Fibroblast of mammary gland (primary cell): ENCODE measurements at regions not wholly inside any gene's neighbourhood (a gene's known extent, or its start where the extent isn't known, plus 50 kb on each side); places are given as distances from the start of the nearest gene placed in this dataset.

Source experiments
- DNase-seq: peaks from one replicate; pipeline ENCODE4 v3.0.0-alpha.2; 2010; ENCODE audit warnings: low read depth
- H3K4me3 ChIP-seq: 2 replicates; pipeline ENCODE4 v1.5.1; 2011; ENCODE audit warnings: low read depth, mild to moderate bottlenecking, low read length, moderate library complexity; ENCODE audit not compliant: control insufficient read depth
- TF ChIP-seq, protein P1 (sequence below): conservative IDR thresholded peaks from 2 replicates; pipeline ENCODE4 v1.5.1; 2011; ENCODE audit warnings: low read depth, low read length, inconsistent platforms; ENCODE audit not compliant: control insufficient read depth, insufficient read depth

DNA sequence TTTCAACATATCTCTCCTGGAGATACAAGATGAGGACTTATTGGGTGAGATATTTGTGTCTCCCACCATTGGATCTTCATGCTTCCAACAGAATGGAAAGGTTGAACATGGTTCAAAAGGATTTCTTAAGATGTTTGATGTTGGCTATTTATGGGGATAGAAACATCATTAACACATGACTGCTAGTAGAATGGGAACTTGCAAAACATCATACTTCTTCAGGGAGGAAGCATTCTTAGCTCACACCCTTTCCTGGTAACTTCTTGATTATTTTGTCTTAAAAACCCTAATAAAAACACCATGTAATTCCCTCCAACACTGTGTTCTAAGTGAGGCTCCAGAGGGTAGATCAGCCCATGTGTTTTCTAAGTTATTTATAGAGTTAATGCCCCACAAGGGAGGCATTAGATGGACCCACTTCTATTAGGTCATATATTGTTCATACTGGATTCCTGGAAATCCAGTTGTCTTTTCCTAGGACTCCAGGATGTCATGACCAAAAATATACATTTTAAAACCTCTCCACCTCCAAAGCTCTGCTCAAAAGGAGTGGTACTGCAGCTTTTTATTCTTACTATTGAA is 95.8 kb downstream of the FOXD1 start:
- no peak overlapping the region for H3K4me3 ChIP-seq
- TF ChIP-seq, protein P1, sequence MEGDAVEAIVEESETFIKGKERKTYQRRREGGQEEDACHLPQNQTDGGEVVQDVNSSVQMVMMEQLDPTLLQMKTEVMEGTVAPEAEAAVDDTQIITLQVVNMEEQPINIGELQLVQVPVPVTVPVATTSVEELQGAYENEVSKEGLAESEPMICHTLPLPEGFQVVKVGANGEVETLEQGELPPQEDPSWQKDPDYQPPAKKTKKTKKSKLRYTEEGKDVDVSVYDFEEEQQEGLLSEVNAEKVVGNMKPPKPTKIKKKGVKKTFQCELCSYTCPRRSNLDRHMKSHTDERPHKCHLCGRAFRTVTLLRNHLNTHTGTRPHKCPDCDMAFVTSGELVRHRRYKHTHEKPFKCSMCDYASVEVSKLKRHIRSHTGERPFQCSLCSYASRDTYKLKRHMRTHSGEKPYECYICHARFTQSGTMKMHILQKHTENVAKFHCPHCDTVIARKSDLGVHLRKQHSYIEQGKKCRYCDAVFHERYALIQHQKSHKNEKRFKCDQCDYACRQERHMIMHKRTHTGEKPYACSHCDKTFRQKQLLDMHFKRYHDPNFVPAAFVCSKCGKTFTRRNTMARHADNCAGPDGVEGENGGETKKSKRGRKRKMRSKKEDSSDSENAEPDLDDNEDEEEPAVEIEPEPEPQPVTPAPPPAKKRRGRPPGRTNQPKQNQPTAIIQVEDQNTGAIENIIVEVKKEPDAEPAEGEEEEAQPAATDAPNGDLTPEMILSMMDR: no peak
- DNase-seq: no peak

DNA sequence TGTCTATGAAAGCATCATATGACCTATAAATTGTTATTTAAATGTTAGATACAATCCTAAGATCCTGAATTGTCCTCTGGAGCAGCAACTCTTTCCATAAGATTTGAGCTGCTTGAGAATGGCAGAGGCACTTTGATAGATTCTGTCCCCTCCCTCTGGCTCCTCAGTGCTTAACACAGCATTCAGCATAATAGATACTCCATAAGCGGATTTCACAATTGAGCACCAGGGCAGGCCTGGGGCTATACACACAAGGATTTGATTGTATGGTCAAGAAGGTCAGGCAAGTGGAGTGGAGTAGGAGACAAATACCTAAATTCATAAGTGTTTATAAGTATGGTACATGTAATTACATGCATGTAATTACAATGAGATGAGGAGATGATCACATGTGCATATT is 96.3 kb downstream of the FOXD1 start:
- DNase-seq: no peak
- TF ChIP-seq, protein P1: no peak
- no peak overlapping the region for H3K4me3 ChIP-seq

DNA sequence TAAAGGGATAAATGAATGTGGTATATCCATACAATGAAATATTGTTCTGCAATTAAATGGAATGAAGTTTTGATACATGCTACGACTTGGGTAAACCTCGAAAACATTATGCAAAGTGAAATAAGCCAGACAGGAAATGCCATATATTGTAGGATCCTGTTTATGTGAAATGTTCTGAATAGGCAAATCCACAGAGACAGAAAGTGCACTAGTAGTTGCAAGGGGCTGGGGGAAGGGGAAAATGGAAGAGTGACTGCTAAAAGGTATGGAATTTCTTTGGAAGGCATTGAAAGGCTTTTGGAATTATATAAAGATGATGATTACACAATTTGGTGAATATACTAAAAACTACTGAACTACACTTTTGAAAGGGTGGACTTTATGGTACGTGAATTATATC is 97.0 kb downstream of the FOXD1 start:
- no peak overlapping the region for H3K4me3 ChIP-seq
- DNase-seq: no peak
- TF ChIP-seq, protein P1: no peak

DNA sequence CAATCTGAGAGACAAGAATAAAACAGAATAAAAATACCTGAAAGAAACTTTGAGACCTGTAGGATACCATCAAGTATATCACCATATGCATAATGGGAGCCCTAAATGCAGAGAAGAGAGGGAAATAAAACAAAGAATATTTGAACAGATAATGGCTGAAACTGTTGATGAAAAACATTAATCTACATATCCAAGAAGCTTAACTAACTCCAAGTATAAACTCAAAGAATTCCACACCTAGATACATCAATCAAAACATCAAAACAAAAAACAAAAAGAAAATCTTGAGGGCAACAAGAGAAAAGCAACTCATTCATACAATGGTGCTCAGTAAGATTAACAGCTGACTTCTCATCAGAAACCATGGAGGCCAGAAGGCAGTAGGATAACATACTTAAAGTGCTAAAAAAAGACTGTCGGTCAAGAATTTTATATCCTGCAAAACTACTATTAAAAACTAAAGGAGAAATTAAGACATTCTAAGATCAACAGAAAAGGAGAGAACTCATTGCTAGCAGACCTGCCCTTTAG is 101.6 kb downstream of the FOXD1 start:
- DNase-seq: no peak
- no peak overlapping the region for H3K4me3 ChIP-seq
- TF ChIP-seq, protein P1: no peak

DNA sequence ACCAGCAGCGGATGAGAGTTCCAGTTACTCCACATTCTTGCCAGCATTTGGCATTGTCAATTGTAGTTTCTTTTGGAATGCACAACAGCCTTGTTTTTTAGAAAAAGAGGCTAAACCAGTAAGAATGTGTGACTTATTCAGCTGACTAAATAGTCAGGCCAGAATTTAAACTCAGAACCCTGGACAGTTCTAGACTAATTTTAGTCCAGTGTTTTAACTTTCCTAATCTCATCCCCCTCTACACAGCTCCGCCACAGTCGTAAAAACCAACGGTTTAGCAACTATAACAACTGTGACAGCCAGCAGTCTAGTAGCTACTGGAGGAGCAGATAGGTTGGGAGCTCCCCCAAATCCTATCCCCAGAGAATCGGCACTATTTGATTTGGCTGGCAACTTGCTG is 103.7 kb downstream of the FOXD1 start:
- no peak for DNase-seq
- TF ChIP-seq, protein P1: no peak
- H3K4me3 ChIP-seq: no peak overlapping the region

DNA sequence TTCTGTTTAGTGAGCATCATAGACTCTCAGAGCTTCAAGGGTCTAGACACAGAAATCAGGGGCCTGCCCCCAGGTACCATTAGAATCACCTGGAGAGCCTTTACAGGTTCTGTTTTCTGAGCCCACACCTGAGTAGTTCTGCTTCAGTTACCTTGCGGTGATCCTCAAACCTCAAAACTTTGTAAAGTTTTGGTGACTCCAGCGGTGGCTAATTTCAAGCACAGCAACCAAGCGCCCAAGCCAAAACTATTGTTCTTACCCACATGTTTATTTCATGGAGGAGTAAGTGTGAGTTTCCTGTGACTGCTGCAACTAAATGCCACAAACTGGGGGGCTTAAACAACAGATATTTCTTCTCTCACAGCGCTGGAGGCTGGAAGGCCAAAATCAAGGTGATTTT is 108.9 kb downstream of the FOXD1 start:
- DNase-seq: no peak
- TF ChIP-seq, protein P1: no peak
- no peak overlapping the region for H3K4me3 ChIP-seq

DNA sequence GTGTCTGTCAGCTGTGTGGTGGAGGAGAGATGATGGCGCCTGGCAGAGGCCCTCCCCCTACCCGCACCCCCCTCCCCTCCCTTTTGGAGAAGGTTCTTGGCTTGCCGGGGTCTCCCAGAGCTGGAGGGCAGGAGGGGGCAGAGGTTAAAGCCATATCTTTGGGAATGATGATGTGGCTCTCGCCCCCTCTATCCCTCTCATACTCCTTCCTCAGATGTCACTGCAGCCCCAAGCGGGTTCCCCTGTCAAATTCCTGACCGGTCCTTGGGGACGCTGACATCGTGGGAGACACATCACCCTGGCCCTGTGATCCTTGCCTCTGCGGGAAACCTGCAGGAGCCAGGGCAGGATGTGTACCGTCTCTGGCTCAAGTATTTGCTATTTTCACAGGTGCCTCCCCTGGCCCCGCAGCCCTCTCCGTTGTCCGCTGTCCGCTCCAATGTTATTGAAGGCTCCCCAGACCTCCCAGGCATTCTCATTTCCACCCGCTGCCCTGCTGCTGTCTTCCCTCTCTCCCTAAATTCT is 109.5 kb downstream of the FOXD1 start:
- TF ChIP-seq, protein P1: no peak
- no peak overlapping the region for H3K4me3 ChIP-seq
- DNase-seq: no peak
